Skin of body (tissue), 1 donor: ENCODE measurements at regions not wholly inside any gene's neighbourhood (a gene's known extent, or its start where the extent isn't known, plus 50 kb on each side); places are given as distances from the start of the nearest gene placed in this dataset.
"Not testable (repeated sequence)": the region's sequence is repeated elsewhere in the genome, so short reads cannot be mapped to it uniquely, and the experiment has no call there.

Experiments
- DNase-seq: peaks from one replicate; lab custom pipeline; 2025; lab: John Stamatoyannopoulos, UW

DNA sequence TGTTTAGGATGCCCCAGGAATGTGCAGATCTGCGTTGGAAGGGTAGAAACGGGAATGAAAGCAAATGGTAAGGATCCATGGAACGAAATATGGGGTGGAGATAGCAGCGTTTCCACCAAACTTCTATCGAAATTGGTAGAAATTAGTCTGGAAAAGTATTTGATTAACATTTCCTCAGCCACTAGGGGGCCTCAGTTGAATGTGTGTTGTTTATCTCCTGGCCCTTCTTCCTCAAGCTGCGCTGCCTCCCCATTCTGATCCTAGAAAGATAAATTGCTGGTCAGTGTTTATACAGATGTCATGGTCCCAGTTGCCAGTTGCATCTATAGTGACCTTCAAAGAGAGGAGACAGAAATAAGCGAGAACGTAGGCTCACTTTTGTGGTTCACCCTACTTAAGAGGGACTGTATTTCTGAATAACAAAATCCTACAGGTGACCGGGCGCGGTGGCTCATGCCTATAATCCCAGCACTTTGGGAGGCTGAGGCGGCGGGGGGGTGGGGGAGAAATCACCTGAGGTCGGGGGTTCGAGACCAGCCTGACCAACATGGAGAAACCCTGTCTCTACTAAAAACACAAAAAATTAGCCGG, 457.1 kb downstream of the SQOR start:
- no peak for DNase-seq

DNA sequence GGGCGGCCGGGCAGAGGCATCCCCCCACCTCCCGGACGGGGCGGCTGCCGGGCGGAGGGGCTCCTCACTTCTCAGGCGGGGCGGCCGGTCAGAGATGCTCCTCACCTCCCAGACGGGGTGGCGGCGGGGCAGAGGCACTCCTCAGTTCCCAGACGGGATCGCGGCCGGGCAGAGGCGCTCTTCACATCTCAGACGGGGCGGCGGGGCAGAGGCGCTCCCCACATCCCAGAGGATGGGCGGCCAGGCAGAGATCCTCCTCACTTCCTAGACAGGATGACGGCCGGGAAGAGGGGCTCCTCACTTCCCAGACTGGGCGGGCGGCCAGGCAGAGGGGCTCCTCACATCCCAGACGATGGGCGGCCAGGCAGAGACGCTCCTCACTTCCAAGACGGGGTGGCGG, 463.2 kb downstream of the SQOR start:
- not testable (repeated sequence) for DNase-seq

DNA sequence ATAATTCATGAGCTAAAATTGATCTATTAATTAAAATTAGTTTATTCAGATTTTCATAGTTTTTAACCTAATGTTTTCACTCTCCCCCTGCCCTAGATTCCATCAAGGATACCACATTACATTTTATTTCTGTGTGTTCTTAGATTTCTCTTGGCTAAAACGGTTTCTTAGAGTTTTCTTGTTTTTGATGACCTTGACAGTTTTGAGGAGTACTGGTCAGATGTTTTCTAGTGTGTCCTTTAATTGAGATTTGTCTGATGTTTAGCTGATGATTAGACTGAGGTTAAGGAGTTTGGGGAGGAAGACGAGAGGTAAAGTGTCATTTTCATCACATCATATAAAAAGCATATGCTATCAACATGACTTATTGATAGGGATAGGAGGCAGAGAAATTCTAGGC, 475.9 kb downstream of the SQOR start:
- DNase-seq: no peak

DNA sequence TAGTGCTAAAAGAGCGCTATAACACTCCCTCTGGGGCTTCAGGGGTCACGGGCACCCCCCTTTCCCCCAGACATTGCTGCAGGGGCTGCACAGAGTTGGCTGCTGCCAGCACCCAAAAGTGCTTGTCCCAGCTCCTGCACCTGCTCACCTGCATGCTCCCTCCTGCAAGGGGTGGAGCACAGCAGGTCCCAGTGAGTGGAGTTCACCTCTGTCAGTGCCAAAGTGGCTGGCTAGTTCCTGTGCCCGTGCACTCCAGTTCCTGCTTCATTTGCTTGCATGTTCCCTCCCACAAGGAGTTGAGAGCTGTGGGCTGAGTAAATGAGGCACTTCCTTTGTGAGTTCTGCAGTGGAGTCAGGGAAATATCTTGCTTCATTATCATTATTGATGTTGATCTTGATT, 476.9 kb downstream of the SQOR start:
- DNase-seq: no peak

DNA sequence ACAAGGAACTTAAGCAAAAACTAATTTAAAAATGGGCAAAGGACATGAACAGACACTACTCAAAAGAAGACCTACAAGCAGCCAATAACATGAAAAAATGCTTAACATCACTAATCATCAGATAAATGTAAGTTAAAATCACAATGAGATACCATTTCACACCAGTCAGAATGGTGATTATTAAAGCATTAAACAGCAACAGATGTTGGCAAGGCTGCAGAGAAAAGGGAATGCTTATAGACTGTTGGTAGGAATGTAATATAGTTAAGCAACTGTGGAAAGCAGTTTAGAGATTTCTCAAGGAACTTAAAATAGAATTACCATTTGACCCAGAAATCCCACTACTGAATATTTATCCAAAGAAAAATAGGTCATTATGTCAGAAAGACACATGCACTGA, 482.2 kb downstream of the SQOR start:
- no peak for DNase-seq

DNA sequence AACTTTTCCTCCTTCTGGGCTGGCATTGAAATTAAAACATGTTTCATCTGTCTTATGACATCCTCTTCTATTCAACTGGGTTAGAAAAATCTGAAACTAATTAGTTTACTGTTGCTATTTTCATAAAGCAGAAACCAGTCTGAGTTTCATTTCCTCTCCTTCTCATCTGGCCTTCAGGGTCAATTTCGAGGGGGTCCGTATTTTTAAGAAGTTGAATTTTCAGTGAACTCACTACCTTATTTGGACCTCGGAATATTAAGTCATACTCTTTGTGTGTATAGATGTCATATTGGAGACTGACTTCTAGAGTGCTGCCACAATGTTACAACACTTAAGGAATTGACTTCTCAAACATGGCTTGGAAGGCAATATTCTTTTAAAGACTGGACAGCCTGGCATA, 485.9 kb downstream of the SQOR start:
- DNase-seq: no peak

DNA sequence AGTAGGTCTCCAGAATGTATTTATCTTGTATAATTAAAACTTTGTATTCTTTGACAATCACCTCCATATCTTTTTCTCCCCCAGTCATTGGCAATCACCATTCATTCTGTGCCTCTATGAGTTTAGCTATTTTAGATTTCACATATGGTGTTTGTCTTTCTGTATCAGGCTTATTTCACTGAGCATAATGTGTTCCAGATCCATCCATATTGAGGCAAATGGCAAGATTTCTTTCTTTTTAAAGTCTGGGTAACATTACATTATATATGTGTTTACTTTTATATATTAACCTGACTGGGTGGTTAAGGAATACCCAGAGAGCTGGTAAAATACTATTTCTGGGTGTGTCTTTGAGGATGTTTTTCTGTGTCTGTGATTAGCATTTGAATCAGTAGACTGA, 486.6 kb downstream of the SQOR start:
- no peak for DNase-seq

DNA sequence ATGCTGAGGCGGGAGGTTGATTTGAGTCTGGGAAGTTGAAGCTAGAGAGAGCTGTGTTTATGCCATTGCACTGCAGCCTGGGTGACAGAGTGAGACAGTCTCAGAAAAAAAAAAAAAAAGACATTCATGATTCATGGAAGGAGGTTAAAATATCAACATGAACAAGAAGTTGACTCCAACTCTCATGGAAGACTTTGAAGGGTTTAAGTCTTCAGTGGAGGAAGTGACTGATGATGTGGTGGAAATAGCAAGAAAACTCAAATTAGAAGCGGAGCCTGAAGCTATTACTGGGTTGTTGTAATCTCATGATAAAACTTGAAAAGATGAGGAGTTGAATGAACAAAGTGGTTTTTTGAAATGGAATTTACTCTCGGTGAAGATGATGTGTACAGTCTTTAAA, 491.8 kb downstream of the SQOR start:
- no peak for DNase-seq

DNA sequence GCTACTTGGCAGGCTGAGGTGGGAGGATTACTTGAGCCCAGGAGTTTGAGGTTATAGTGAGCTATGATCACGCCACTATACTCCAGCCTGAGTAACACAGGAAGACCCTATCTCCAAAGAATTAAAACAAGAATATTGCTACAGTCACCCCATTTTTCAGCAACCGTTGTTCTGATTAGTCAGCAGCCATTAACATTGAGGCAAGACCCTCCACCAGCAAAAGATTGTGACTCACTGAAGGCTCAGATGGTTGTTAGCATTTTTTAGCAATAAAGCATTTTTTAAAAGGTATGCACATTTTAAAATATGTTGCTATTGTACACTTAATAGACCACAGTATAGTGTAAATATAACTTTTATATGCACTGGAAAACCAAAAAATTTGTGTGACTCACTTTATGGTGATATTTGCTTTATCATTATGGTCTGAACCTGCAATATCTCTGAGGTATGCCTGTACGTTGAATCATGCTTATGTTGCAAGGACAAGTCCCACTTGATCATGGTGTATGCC, 492.6 kb downstream of the SQOR start:
- no peak for DNase-seq

DNA sequence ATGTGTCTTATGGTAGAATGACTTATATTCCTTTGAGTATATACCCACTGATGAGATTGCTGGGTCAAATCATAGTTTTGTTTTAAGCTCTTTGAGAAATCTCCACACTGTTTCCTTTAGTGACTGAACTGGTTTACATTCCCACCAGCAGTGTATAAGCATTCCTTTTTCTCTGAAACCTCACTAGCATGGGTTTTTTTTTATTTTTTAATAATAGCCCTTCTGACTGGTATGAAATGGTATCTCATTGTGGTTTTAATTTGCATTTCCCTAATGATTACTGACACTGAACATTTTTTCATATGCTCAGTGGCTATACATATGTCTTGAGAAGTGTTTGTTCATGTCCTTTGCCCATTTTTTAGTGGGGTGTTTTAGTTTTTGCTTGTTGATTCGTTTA, 494.3 kb downstream of the SQOR start:
- DNase-seq: no peak

DNA sequence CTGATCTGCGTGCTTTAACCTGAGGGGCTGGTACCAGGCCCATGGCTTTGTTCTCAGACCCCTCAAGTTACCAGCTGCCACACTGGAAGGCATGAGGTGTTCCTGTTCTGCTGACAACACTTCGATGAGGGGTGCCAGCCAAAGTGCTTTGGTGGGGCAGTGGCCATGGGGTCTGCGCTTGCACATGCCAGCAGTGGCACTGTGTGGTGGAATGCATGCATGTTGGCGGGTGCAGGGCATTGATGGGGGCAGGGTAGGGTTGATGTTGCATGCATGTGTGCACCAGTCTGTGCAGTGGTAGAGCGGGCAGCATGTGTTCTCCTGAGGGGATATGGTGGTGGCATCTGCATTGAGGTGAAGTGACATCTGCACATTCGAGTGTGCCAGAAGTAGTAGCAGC, 497.0 kb downstream of the SQOR start:
- DNase-seq: no peak

DNA sequence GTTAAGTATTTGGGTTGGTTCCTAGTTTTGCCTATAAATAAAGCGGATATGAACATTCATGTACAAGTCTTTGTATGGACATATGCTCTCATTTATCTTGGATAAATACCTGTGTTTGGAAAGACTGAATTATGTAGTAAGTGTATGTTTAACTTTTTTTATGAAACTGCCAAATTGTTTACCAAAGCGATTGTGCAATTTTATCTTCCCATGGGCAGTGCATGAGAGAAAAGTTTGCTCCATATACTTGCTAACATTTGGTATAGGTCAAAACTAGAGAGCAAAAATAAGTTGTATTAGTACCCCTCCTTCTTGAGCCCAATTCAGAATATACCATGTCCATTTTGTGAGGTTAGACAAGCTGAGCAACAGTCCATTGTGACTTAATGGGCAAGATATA, 502.6 kb downstream of the SQOR start:
- DNase-seq: no peak

DNA sequence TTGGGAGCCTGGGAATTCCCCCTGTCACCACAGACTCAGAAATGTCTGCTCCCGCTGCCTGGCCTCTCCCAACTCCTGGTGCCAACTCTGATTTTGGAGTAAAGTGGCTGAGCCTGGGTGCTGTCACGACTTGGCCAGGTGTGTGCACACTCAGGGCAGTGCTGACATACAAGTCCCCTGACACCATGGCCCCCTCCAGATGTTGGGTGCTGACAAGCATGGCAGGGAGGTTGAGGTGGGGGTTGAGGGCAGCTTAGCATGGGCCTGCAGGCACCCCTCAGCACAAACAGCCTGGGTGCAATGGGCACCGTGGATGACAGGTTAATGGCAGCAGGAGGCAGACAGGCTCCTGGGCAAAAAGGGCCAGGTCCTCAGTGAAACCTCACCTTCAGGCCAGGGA, 511.2 kb downstream of the SQOR start:
- DNase-seq: no peak

DNA sequence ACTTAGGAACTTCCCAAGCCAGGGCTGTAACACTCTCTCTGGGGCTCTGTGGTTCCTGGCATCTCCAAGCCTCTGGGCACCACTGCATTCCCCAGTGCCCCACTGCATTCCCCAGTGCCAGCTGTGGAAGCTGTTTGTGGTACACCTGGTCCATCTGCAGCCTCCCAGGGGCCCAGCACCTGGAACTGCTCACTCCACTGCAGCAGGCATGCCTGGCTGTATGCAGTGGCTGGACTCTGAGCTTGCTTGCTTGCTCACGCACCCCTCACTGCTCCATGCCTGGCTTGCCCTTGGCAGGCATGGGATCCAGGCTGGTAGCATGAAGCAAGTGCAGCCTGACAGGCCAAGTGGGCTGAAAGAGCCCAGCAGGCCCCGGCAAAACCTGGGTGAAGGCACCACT, 512.1 kb downstream of the SQOR start:
- no peak for DNase-seq

DNA sequence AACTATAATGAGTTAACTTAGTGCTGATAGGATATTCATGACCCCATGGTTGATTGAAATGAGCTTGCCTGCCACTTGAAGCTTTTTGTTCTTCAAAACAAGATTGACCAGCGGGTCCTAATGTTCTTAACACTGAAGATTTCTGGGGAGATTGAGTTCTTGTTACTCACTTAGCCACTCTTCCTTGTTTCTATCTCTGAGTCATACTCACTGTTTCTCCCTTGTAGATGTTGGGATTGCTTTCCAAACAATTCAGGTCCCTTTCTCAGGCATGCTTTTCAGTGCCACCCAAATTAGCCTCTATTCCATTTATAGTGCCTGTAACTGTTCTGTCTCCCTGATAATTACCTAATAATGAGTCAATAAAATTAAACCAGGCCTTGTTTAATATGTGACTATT, 517.0 kb downstream of the SQOR start:
- no peak for DNase-seq

DNA sequence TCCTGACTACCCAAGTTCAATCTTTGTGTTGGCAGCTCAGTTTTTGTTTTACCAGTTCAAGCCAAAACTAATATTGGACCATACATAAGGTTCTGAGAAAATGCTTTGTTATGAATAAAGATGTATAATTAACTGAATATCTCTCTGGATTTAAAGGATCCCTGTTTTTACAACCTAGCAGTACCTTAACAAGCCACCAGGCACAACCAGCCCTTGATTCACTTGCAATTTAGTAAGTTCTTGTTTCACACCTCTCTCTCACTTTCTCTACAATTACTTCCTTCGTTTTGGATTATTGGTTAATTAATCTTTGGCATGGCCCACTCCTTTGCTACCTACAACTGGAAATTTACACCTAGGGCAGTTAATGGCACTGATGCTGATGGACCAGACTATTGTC, 531.9 kb downstream of the SQOR start:
- no peak for DNase-seq

DNA sequence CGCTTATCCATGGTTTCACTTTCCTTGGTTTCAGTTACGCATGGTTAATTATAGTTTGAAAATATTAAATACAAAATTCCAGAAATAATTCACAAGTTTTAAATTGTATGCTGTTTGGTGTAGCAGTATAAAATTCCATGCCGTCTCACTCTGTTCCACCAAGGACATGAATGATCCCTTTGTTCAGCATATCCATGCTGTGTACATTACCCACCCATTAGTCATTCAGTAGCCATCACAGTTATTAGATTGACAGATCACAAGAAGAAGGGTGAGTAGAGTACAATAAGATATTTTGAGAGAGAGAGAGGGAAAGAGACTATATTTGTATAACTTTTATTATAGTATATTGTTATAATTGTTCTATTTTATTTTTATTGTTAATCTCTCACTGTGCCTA, 535.5 kb downstream of the SQOR start:
- DNase-seq: no peak

DNA sequence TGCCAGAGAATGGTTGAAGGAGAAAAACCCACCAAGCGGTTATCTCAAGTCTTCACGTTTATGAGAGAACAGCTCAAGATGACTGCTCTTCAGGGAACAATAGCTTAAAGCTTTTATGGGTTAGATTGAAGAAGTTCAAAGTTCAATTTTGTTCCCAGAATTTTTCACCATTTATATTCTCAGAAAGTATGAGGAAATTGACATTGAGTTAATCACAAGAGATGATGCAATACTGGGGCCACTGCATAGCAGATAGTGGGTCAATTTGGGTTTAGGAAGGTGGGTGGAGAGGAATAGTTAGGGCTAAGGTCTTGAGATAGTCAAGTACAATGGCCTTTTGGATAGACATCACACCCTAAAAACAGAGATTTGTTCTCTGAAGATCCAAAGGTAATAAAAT, 539.3 kb downstream of the SQOR start:
- no peak for DNase-seq

DNA sequence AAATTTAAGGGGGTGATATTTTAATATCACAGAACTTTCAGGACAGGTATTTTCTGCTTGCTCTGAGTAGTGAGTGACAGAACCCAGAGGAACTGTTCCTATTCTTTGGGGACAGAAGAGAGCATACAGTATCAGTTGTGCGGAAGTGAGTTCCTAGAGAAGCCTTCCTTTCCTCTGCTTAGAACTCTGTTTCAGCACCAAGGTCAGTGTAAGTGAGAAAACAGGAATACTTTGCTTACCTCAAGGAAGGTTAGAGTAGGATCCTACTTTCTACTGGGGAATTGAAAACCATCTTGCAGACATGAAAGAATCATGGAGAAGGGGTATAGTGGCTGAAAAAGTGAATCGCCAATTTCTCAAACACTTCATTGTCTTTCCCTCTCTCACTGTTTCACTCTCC, 542.4 kb downstream of the SQOR start:
- no peak for DNase-seq

DNA sequence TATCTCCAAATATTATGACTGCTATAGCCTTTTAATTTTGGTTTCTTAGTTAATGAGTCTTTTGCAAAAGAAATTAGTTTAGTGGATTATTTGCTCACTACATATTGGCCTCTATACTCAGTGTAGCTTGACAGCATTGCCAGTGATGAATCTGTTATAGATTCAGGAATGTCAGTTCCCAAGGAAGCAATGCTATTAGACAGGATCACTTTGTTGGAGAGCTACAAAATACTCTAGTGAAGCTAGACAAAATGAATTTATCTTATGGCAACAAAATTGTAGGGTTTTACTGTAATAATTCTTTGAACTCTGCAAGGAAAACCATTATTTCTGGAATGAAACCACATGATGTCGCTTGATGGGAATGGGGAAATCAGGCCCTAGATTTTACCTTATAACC, 543.3 kb downstream of the SQOR start:
- no peak for DNase-seq

DNA sequence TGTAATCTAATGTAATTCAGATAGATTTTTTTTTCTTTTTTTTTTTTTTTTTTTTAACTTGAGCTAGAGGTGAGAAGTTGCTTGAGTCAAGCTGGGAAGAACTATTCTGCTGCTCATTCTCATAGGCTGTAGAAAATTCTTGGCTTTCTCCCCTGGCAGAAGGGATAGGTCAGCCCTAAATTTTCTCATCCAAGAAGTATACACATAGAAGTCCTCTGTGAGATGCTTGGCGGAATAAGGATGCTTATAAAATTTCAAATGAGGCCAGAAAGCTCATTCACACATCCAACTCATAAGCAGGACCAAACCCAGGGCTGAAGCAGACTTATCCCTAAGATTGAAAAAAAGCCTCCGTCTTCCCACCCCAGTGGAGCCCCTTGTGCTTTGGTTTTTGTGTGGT, 572.5 kb downstream of the SQOR start:
- DNase-seq: peak; percentile 3

DNA sequence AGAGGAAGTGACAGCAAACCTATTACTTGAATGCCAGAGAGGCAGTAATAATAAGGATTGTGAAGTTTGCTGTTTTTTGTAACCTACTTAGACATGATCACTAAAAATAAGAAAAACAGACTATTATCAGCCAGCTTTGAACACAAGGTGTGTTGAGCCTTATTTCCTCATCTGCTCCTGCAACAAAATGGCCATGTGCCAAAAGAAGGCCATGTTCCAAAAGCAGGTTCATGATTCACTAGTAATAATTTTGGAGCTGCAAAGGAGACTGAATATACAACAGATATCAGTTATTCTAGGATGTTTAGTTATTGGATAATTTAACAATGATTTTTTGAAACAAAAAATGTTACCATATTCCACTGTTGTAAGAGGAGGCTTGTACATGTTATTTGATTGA, 578.7 kb downstream of the SQOR start:
- no peak for DNase-seq

DNA sequence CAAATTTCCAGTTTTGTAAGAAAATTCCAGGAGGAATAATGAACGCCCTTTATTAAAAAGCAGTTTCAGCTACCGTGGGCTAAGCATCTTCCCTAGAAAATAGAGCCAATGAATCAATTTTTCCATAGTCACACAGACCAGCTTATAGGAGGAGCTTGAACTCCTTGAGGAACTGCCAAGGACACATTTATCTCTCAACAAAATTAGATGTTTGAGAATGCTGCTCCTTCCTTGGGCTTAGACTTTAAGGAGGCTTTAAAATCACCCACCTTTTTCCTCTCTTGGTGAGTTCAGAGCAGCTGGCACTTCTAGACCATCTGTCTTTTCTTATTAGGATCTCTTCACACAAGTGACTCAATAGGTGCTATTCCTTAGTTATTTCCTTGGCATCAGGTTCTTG, 588.0 kb downstream of the SQOR start:
- no peak for DNase-seq

DNA sequence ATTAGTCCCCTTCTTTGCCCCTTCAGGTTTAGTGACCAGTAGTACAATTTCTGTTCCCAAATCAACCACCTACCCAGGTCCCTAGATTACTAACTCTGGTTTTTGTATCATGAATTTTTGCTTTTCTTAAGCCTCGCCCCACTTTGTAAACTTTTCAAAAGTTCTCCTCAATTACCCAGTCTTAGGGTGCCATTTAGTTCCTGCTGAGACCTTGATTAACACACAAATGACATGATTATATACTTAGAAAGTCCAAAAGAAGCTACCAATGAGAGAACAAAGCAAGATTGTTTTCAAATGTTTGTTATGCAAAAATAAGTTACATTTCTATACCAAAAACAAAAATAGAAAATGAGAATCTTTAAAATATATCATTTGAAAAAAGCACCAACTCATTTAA, 594.4 kb downstream of the SQOR start:
- DNase-seq: no peak
